GM12872 (cell line): ENCODE measurements at regions not wholly inside any gene's neighbourhood (a gene's known extent, or its start where the extent isn't known, plus 50 kb on each side); places are given as distances from the start of the nearest gene placed in this dataset.

Experiments used
- CTCF ChIP-seq: IDR thresholded peaks from 3 replicates; pipeline ENCODE4 v1.5.1; 2011; ENCODE audit warnings: low read depth, mild to moderate bottlenecking, low read length, moderate library complexity; ENCODE audit not compliant: insufficient read depth

- TF ChIP-seq CTCF, result no peak
These were observed 368.6 kb upstream of the NEGR1 start for GRCh38 chr1:72650843-72651435.

- no peak for TF ChIP-seq CTCF
These were observed 367.7 kb upstream of the NEGR1 start for GRCh38 chr1:72649991-72650390.

GRCh38 chr1:72649211-72649888 lies 367.0 kb upstream of the NEGR1 start:
- TF ChIP-seq CTCF, result no peak

- no peak for TF ChIP-seq CTCF
These were observed 366.1 kb upstream of the NEGR1 start for GRCh38 chr1:72648465-72648864.

- no peak for TF ChIP-seq CTCF
These were observed 360.8 kb upstream of the NEGR1 start for GRCh38 chr1:72643142-72643541.

GRCh38 chr1:72637593-72637992 lies 355.3 kb upstream of the NEGR1 start:
- no peak for TF ChIP-seq CTCF

- no peak for TF ChIP-seq CTCF
These were observed 354.3 kb upstream of the NEGR1 start for GRCh38 chr1:72636631-72637030.
